ENCODE measurements at regions not wholly inside any gene's neighbourhood (a gene's known extent, or its start where the extent isn't known, plus 50 kb on each side); places are given as distances from the start of the nearest gene placed in this dataset.

DNA sequence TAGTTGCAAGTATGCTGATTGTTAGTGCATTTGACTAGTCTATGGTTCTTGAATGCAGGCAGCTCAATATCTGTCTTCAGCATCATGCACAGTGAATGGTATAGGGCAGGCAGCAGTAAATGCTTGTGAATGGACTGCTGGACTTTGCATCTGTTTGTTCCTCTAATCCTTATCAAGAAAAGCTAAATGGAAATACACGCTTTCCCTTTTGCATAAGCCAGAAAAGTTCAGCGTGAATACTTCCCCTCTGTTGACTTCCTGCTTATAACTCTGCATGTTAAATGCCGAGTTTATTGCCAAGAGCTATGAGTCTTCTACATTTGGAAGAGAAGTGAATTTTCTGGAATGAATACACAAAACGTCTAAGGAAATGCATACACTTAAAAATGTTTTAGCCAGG is 127.9 kb upstream of the CPHXL start:
- Histone ChIP-seq H3K4me1 (no peaks in the 10 kb centered on the region), H3K27me3 (peaks cover 10% of the 10 kb centered on the region), H3K4me3 (no peak overlapping the region), H3K27ac (no peak overlapping the region), H3K36me3 (no peaks in the 10 kb centered on the region), H3K9me3 (no peaks in the 10 kb centered on the region)
- no peak for TF ChIP-seq POLR2A (IDR thresholded peaks at IDR 0.05)
- no peak for TF ChIP-seq POLR2AphosphoS5 (IDR thresholded peaks at IDR 0.05)
- TF ChIP-seq CTCF (IDR thresholded peaks at IDR 0.05), result no peak
- no peak for TF ChIP-seq EP300 (IDR thresholded peaks at IDR 0.05)
- no peak for ATAC-seq
- WGBS, 2 donors (ENCODE audit: low coverage in 1 of 2), result 0 to 43% methylated on average over 2 to 4 of the region's 4 CpGs

- 13% methylated on average over 8 to 12 of the region's 14 CpGs for WGBS, 2 donors (ENCODE audit: low coverage in 1 of 2)
- H3K4me3 ChIP-seq, result no peak overlapping the region
- no peaks in the 10 kb centered on the region for H3K9me3 ChIP-seq
- peaks cover 10% of the 10 kb centered on the region for H3K27me3 ChIP-seq
- H3K36me3 ChIP-seq, result no peaks in the 10 kb centered on the region
- no peak for TF ChIP-seq POLR2A (IDR thresholded peaks at IDR 0.05)
- no peak for TF ChIP-seq EP300 (IDR thresholded peaks at IDR 0.05)
- TF ChIP-seq CTCF (IDR thresholded peaks at IDR 0.05), result no peak
- ATAC-seq, result no peak
- no peaks in the 10 kb centered on the region for H3K4me1 ChIP-seq
- H3K27ac ChIP-seq, result no peak overlapping the region
Measured at GRCh38 chr16:75860326-75861053, 134.2 kb upstream of the CPHXL start.

DNA sequence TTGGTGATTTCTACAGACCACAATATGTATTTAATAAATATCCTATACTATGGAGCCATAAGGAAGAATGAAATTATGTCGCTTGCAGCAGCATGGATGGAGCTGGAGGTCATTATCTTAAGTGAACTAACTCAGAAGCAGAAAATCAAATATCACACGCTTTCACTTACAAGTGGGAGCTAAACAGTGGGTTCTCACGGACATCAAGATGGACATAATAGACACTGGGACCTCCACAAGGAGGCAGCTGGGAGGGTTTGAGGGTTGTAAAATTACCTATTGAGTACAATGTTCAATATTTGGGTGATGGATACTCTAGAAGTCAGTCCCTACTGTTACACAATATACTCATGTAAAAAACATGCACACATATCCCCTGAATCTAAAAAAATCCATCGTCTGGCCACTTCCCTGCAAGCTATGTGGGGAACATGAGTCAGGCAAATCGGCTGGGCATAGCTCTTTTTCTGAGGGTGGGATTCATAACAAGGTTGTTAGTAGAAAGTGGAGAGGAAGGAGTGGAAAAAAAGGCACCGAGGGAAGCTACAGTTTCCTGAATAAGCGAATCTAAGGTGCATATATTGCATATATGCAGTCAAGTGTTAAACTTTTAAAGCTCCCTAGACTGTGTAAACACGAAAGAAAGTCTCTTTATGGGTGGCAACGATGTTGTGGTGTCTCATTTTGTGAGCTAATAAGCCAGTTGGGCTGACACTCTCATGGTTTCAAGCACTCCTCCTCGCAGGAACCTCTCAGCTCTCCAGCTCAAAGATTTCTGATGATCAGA is 135.2 kb upstream of the CPHXL start:
- 58 to 71% methylated on average over 10 of the region's 10 CpGs for WGBS, 2 donors (ENCODE audit: low coverage in 1 of 2)
- Histone ChIP-seq H3K9me3 (no peaks in the 10 kb centered on the region), H3K27ac (no peak overlapping the region), H3K27me3 (peaks cover 4% of the 10 kb centered on the region), H3K36me3 (no peaks in the 10 kb centered on the region), H3K4me1 (no peaks in the 10 kb centered on the region), H3K4me3 (no peak overlapping the region)
- ATAC-seq, result no peak
- no peak for TF ChIP-seq POLR2AphosphoS5 (IDR thresholded peaks at IDR 0.05)
- TF ChIP-seq CTCF (IDR thresholded peaks at IDR 0.05), result no peak
- no peak for TF ChIP-seq POLR2A (IDR thresholded peaks at IDR 0.05)
- no peak for TF ChIP-seq EP300 (IDR thresholded peaks at IDR 0.05)

DNA sequence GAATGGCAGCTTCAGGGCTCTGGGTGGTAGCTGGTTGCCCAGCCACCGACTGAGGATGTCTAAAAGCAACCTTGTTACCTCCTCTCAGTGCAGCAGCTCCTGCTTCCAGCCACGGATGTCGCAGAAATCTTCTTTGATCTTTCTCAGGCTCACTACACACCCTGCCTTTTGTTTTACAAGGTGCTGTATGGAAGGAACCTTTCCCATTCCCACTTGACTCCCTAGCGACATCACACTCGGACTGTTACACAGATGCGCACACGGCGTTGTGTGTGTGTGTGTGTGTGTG is 135.8 kb upstream of the CPHXL start:
- TF ChIP-seq EP300 (IDR thresholded peaks at IDR 0.05) (no peak), POLR2AphosphoS5 (IDR thresholded peaks at IDR 0.05) (no peak), POLR2A (IDR thresholded peaks at IDR 0.05) (no peak), CTCF (IDR thresholded peaks at IDR 0.05) (no peak)
- Histone ChIP-seq H3K4me1 (no peaks in the 10 kb centered on the region), H3K4me3 (no peak overlapping the region), H3K27ac (no peak overlapping the region), H3K36me3 (no peaks in the 10 kb centered on the region), H3K9me3 (no peaks in the 10 kb centered on the region), H3K27me3 (no peaks in the 10 kb centered on the region)
- ATAC-seq, result no peak
- WGBS, 2 donors (ENCODE audit: low coverage in 1 of 2), result 79 to 90% methylated on average over 7 to 8 of the region's 8 CpGs

GRCh38 chr16:75864243-75864642 is 138.0 kb upstream of the CPHXL start:
- Histone ChIP-seq H3K27me3 (no peaks in the 10 kb centered on the region), H3K36me3 (no peaks in the 10 kb centered on the region), H3K9me3 (no peaks in the 10 kb centered on the region), H3K4me1 (no peaks in the 10 kb centered on the region), H3K4me3 (no peak overlapping the region), H3K27ac (no peak overlapping the region)
- 80 to 100% methylated on average over 1 of the region's 1 CpG for WGBS, 2 donors (ENCODE audit: low coverage in 1 of 2)
- ATAC-seq, result no peak
- TF ChIP-seq POLR2A (IDR thresholded peaks at IDR 0.05), result no peak
- no peak for TF ChIP-seq EP300 (IDR thresholded peaks at IDR 0.05)
- no peak for TF ChIP-seq CTCF (IDR thresholded peaks at IDR 0.05)
- no peak for TF ChIP-seq POLR2AphosphoS5 (IDR thresholded peaks at IDR 0.05)
